ENCODE measurements at regions not wholly inside any gene's neighbourhood (a gene's known extent, or its start where the extent isn't known, plus 50 kb on each side); places are given as distances from the start of the nearest gene placed in this dataset.

DNA sequence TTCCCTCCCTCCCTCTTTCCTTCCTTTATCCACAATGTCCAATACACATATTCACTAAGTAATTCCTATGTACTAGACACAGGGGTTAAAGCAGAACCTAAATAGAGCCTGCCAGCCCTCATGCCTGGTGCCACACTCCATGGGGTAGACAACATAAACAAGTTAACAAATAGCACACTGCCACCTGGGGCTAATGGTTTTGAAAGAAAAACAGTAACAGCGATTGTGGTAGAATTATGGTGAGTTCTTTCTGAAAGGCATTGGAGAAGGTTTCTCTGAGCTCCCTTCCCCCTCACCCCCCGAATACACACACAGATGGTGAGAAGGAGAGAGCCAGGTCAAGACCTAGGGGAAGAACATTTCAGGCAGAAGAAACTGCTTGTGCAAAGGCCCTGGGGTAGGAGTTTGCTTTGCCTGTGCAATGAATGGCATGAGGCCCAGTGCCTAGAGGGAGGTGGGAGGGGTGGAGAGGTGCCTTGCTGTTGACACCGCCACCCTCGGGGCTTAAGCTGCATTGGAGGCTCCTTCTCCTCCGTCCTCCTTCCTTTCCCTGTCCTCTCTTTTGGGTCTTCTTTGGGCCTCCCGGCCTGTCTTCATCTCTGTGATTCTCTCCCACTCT, 502.4 kb upstream of the SULF2 start:
- H3K36me3 Mint-ChIP-seq, result no peaks in the 10 kb centered on the region
- H3K9me3 Mint-ChIP-seq, result peaks cover 4% of the 10 kb centered on the region
- H3K4me2 ChIP-seq, result no peak overlapping the region
- H2AFZ ChIP-seq (replicated peaks), result no peak overlapping the region
- no peaks in the 10 kb centered on the region for H3K27me3 ChIP-seq
- no peaks in the 10 kb centered on the region for H4K20me1 ChIP-seq (ENCODE audit: low read depth)
- no peaks in the 10 kb centered on the region for H3K79me2 ChIP-seq (ENCODE audit: low read depth)
- H3K27me3 Mint-ChIP-seq (ENCODE audit: insufficient read depth, low read depth), result peaks cover 44% of the 10 kb centered on the region
- H3K4me3 Mint-ChIP-seq, result peak overlapping the region; percentile 44
- no peak for DNase-seq (ENCODE audit: low spot score)
- peaks cover 6% of the 10 kb centered on the region for H3F3A ChIP-seq (ENCODE audit: low read depth)
- no peaks in the 10 kb centered on the region for H3K9me3 ChIP-seq (ENCODE audit: low read depth)
- no peak overlapping the region for H3K9ac ChIP-seq
- H3K4me1 Mint-ChIP-seq, result peaks cover 47% of the 10 kb centered on the region
- no peak for TF ChIP-seq EZH2 (IDR thresholded peaks at IDR 0.05)
- TF ChIP-seq, protein P1, sequence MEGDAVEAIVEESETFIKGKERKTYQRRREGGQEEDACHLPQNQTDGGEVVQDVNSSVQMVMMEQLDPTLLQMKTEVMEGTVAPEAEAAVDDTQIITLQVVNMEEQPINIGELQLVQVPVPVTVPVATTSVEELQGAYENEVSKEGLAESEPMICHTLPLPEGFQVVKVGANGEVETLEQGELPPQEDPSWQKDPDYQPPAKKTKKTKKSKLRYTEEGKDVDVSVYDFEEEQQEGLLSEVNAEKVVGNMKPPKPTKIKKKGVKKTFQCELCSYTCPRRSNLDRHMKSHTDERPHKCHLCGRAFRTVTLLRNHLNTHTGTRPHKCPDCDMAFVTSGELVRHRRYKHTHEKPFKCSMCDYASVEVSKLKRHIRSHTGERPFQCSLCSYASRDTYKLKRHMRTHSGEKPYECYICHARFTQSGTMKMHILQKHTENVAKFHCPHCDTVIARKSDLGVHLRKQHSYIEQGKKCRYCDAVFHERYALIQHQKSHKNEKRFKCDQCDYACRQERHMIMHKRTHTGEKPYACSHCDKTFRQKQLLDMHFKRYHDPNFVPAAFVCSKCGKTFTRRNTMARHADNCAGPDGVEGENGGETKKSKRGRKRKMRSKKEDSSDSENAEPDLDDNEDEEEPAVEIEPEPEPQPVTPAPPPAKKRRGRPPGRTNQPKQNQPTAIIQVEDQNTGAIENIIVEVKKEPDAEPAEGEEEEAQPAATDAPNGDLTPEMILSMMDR (IDR thresholded peaks at IDR 0.05), result no peak
- H3K36me3 ChIP-seq, result no peaks in the 10 kb centered on the region
- H3K4me1 ChIP-seq, result peaks cover 12% of the 10 kb centered on the region
- H3K4me3 ChIP-seq, result no peak overlapping the region
- H3K27ac Mint-ChIP-seq, result no peak overlapping the region
- H3K27ac ChIP-seq, result no peak overlapping the region

DNA sequence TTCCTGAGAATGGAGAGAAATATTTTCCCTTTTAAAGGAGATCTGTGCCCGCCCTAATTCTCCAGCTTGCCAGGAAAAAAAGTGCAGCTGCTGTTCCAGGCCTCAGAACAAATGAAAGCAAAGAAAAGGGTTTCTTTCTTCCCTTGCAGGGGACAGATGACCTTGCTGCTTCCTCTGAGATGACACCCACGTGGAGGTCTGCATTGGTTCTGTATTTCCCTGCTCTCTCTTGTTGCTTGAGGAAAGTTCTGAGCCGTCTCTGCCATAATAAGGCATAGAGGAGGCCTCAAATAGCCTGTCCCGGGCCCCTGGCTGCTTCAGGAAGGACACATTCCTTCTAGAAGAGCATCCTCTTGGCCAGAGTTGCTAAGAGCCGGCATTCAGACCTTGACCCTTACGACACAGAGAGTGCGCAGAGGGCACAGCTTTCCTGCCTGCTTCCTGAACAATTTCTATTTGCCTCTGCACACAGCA, 501.8 kb upstream of the SULF2 start:
- no peak for DNase-seq (ENCODE audit: low spot score)
- Mint-ChIP-seq H3K27me3 (ENCODE audit: insufficient read depth, low read depth) (peaks cover 41% of the 10 kb centered on the region), H3K36me3 (no peaks in the 10 kb centered on the region), H3K4me3 (no peak overlapping the region), H3K9me3 (peaks cover 4% of the 10 kb centered on the region), H3K27ac (no peak overlapping the region), H3K4me1 (peaks cover 44% of the 10 kb centered on the region)
- H3K27ac ChIP-seq, result no peak overlapping the region
- H3K27me3 ChIP-seq, result no peaks in the 10 kb centered on the region
- H3K9me3 ChIP-seq (ENCODE audit: low read depth), result no peaks in the 10 kb centered on the region
- H4K20me1 ChIP-seq (ENCODE audit: low read depth), result no peaks in the 10 kb centered on the region
- H3F3A ChIP-seq (ENCODE audit: low read depth), result peaks cover 6% of the 10 kb centered on the region
- H3K4me2 ChIP-seq, result no peak overlapping the region
- H2AFZ ChIP-seq (replicated peaks), result no peak overlapping the region
- no peaks in the 10 kb centered on the region for H3K79me2 ChIP-seq (ENCODE audit: low read depth)
- H3K4me3 ChIP-seq, result no peak overlapping the region
- H3K4me1 ChIP-seq, result peaks cover 6% of the 10 kb centered on the region
- H3K36me3 ChIP-seq, result no peaks in the 10 kb centered on the region
- TF ChIP-seq, protein P1 (IDR thresholded peaks at IDR 0.05), result no peak
- TF ChIP-seq EZH2phosphoT487 (IDR thresholded peaks at IDR 0.05), result no peak
- no peak for TF ChIP-seq EZH2 (IDR thresholded peaks at IDR 0.05)
- no peak overlapping the region for H3K9ac ChIP-seq

DNA sequence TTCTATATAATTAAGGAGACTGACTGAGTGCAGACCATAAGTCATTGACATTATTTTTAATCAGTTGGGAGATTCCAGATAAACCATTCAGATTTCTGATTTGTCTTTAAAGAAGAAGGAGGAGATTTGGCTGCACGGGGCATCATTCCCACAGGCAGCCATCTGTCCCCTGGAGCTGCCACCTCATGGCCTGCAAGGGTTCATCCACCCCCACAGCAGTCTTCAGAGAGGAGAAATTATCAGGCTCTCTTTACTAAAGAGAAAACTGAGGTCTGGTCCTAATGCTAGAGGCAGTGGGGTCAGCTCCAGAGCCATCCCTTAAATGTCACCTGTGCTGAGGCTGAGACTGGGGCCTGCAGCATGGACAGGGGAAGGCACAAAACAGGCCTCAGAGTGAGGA, 501.3 kb upstream of the SULF2 start:
- Histone ChIP-seq H3F3A (ENCODE audit: low read depth) (peaks cover 6% of the 10 kb centered on the region), H3K27ac (no peak overlapping the region), H4K20me1 (ENCODE audit: low read depth) (no peaks in the 10 kb centered on the region), H3K27me3 (no peaks in the 10 kb centered on the region), H3K4me1 (peaks cover 2% of the 10 kb centered on the region), H2AFZ (replicated peaks) (no peak overlapping the region), H3K9ac (no peak overlapping the region), H3K9me3 (ENCODE audit: low read depth) (no peaks in the 10 kb centered on the region), H3K4me2 (no peak overlapping the region), H3K79me2 (ENCODE audit: low read depth) (no peaks in the 10 kb centered on the region), H3K36me3 (no peaks in the 10 kb centered on the region), H3K4me3 (no peak overlapping the region)
- no peak for TF ChIP-seq EZH2 (IDR thresholded peaks at IDR 0.05)
- no peak for TF ChIP-seq EZH2phosphoT487 (IDR thresholded peaks at IDR 0.05)
- TF ChIP-seq, protein P1 (IDR thresholded peaks at IDR 0.05), result no peak
- peaks cover 45% of the 10 kb centered on the region for H3K4me1 Mint-ChIP-seq
- no peak overlapping the region for H3K4me3 Mint-ChIP-seq
- DNase-seq (ENCODE audit: low spot score), result no peak
- no peak overlapping the region for H3K27ac Mint-ChIP-seq
- no peaks in the 10 kb centered on the region for H3K36me3 Mint-ChIP-seq
- H3K9me3 Mint-ChIP-seq, result peaks cover 4% of the 10 kb centered on the region
- peaks cover 39% of the 10 kb centered on the region for H3K27me3 Mint-ChIP-seq (ENCODE audit: insufficient read depth, low read depth)
